ENCODE measurements at regions not wholly inside any gene's neighbourhood (a gene's known extent, or its start where the extent isn't known, plus 50 kb on each side); places are given as distances from the start of the nearest gene placed in this dataset.

DNA sequence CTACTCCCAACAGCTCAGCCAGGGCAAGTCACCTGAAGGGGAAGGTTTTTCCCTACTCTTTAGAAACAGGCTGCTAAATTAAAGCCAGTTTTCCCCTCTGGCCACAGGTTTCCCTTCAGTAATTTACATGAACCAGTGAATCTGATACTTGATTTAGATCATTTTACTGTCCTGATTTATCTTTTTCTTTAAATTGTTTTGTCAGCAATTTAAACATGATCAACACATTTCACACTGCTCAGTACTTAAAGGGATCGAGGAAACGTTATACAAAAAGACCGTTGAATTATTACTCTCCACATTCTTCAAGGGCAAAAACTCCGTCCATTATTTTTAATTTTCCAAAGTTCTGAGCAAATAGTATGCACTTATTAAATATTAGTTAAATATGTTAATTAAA lies 1165.7 kb upstream of the GYPC start:
- no TSS peak for BruUV-seq (replicated peaks)
- intact Hi-C loops (cut with micrococcal nuclease; ENCODE audit: unreplicated experiment), result no loop called here
- ChIA-PET POLR2A (ENCODE audit: unreplicated experiment) (no interaction called here), CTCF (no interaction called here)
- no peak overlapping the region for H3K4me2 ChIP-seq
- H3K4me1 ChIP-seq (replicated peaks; ENCODE audit: insufficient read depth), result no peaks in the 10 kb centered on the region
- H3K9me3 ChIP-seq (ENCODE audit: insufficient read depth, low read depth), result no peaks in the 10 kb centered on the region; the same call in 1 of the 2 replicates
- no peak for TF ChIP-seq EZH2 (IDR thresholded peaks at IDR 0.05; ENCODE audit: low read depth)
- TF ChIP-seq, protein P1, sequence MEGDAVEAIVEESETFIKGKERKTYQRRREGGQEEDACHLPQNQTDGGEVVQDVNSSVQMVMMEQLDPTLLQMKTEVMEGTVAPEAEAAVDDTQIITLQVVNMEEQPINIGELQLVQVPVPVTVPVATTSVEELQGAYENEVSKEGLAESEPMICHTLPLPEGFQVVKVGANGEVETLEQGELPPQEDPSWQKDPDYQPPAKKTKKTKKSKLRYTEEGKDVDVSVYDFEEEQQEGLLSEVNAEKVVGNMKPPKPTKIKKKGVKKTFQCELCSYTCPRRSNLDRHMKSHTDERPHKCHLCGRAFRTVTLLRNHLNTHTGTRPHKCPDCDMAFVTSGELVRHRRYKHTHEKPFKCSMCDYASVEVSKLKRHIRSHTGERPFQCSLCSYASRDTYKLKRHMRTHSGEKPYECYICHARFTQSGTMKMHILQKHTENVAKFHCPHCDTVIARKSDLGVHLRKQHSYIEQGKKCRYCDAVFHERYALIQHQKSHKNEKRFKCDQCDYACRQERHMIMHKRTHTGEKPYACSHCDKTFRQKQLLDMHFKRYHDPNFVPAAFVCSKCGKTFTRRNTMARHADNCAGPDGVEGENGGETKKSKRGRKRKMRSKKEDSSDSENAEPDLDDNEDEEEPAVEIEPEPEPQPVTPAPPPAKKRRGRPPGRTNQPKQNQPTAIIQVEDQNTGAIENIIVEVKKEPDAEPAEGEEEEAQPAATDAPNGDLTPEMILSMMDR (conservative IDR thresholded peaks at IDR 0.05), result no peak
- no peaks in the 10 kb centered on the region for H4K20me1 ChIP-seq (ENCODE audit: insufficient read depth)
- no peaks in the 10 kb centered on the region for H3K9me2 ChIP-seq (ENCODE audit: insufficient read depth)
- no peaks in the 10 kb centered on the region for H3K79me2 ChIP-seq (ENCODE audit: low read depth)
- no peaks in the 10 kb centered on the region for H3K27me3 ChIP-seq (ENCODE audit: insufficient read depth, low read depth)
- no peaks in the 10 kb centered on the region for H3K36me3 ChIP-seq (ENCODE audit: low read depth)
- no peaks in the 10 kb centered on the region for H3F3A ChIP-seq (ENCODE audit: insufficient read depth, low read depth)
- no peak for DNase-seq
- no peak overlapping the region for H2AFZ ChIP-seq
- H3K27ac ChIP-seq, result no peak overlapping the region
- no peak overlapping the region for H3K4me3 ChIP-seq

- H3F3A ChIP-seq (ENCODE audit: insufficient read depth, low read depth), result no peaks in the 10 kb centered on the region
- H3K4me2 ChIP-seq, result no peak overlapping the region
- no peak overlapping the region for H2AFZ ChIP-seq
- no peak overlapping the region for H3K4me3 ChIP-seq
- H3K27ac ChIP-seq, result no peak overlapping the region
- H4K20me1 ChIP-seq (ENCODE audit: insufficient read depth), result no peaks in the 10 kb centered on the region
- H3K4me1 ChIP-seq (replicated peaks; ENCODE audit: insufficient read depth), result no peaks in the 10 kb centered on the region
- ChIA-PET POLR2A (ENCODE audit: unreplicated experiment) (no interaction called here), CTCF (no interaction called here)
- no peaks in the 10 kb centered on the region for H3K79me2 ChIP-seq (ENCODE audit: low read depth)
- BruUV-seq (replicated peaks), result no TSS peak
- TF ChIP-seq EZH2 (IDR thresholded peaks at IDR 0.05; ENCODE audit: low read depth), result no peak
- TF ChIP-seq, protein P1 (conservative IDR thresholded peaks at IDR 0.05), result no peak
- intact Hi-C loops (cut with micrococcal nuclease; ENCODE audit: unreplicated experiment), result no loop called here
- DNase-seq, result no peak
- no peaks in the 10 kb centered on the region for H3K9me2 ChIP-seq (ENCODE audit: insufficient read depth)
- H3K36me3 ChIP-seq (ENCODE audit: low read depth), result no peaks in the 10 kb centered on the region
- H3K9me3 ChIP-seq (ENCODE audit: insufficient read depth, low read depth), result no peaks in the 10 kb centered on the region; the same call in 1 of the 2 replicates
- H3K27me3 ChIP-seq (ENCODE audit: insufficient read depth, low read depth), result no peaks in the 10 kb centered on the region
Measured at GRCh38 chr2:125491663-125492062, 1164.3 kb upstream of the GYPC start.

- no peak overlapping the region for H3K27ac ChIP-seq
- no peaks in the 10 kb centered on the region for H3K79me2 ChIP-seq (ENCODE audit: low read depth)
- H3K27me3 ChIP-seq (ENCODE audit: insufficient read depth, low read depth), result no peaks in the 10 kb centered on the region
- no peaks in the 10 kb centered on the region for H3K9me3 ChIP-seq (ENCODE audit: insufficient read depth, low read depth)
- no peak overlapping the region for H2AFZ ChIP-seq
- POLR2A ChIA-PET (ENCODE audit: unreplicated experiment), result no interaction called here
- H3F3A ChIP-seq (ENCODE audit: insufficient read depth, low read depth), result no peaks in the 10 kb centered on the region
- no peak overlapping the region for H3K4me3 ChIP-seq
- H4K20me1 ChIP-seq (ENCODE audit: insufficient read depth), result no peaks in the 10 kb centered on the region
- H3K4me2 ChIP-seq, result no peak overlapping the region
- H3K4me1 ChIP-seq (replicated peaks; ENCODE audit: insufficient read depth), result no peaks in the 10 kb centered on the region
- H3K9me2 ChIP-seq (ENCODE audit: insufficient read depth), result 0 out of 2 replicates have a peak, but pooled peaks cover 3% of the 10 kb centered on the region
- H3K36me3 ChIP-seq (ENCODE audit: low read depth), result no peaks in the 10 kb centered on the region
- TF ChIP-seq, protein P1 (conservative IDR thresholded peaks at IDR 0.05), result no peak
- no peak for TF ChIP-seq EZH2 (IDR thresholded peaks at IDR 0.05; ENCODE audit: low read depth)
- no peak for DNase-seq
- CTCF ChIA-PET, result no interaction called here
- no TSS peak for BruUV-seq (replicated peaks)
- intact Hi-C loops (cut with micrococcal nuclease; ENCODE audit: unreplicated experiment), result no loop called here
Measured at GRCh38 chr2:125512313-125512712, 1143.6 kb upstream of the GYPC start.

All from PC-9 (cell line).